Endodermal cell (in vitro differentiated cells): ENCODE measurements at regions not wholly inside any gene's neighbourhood (a gene's known extent, or its start where the extent isn't known, plus 50 kb on each side); places are given as distances from the start of the nearest gene placed in this dataset.

Experiments
- DNase-seq: peaks from one replicate; pipeline ENCODE4 v3.0.0-alpha.2; 2017
- H3K27ac ChIP-seq: 2 replicates; pipeline ENCODE4 v1.5.1; 2013; ENCODE audit warnings: mild to moderate bottlenecking, low read depth, low read length, moderate library complexity
- H3K27me3 ChIP-seq: 2 replicates; pipeline ENCODE4 v1.6.1; 2013; ENCODE audit warnings: mild to moderate bottlenecking, low read length, moderate library complexity; ENCODE audit not compliant: insufficient read depth, control insufficient read depth, poor library complexity, severe bottlenecking
- H3K36me3 ChIP-seq: 2 replicates; pipeline ENCODE4 v1.7.0; 2013; ENCODE audit warnings: mild to moderate bottlenecking, low read length, moderate library complexity; ENCODE audit not compliant: control insufficient read depth, insufficient read depth
- H3K4me1 ChIP-seq: one replicate; pipeline ENCODE4 v1.7.0; 2013; ENCODE audit warnings: low read length; ENCODE audit not compliant: control insufficient read depth, insufficient read depth
- H3K4me3 ChIP-seq: 2 replicates; pipeline ENCODE4 v1.5.1; 2013; ENCODE audit warnings: mild to moderate bottlenecking, low read length, moderate library complexity
- H3K9ac ChIP-seq: 2 replicates; pipeline ENCODE4 v1.6.1; 2013; ENCODE audit warnings: mild to moderate bottlenecking, low read length, moderate library complexity; ENCODE audit not compliant: poor library complexity, severe bottlenecking; ENCODE audit errors: extremely low read depth
- H3K9me3 ChIP-seq: 2 replicates; pipeline ENCODE4 v1.6.1; 2013; ENCODE audit warnings: mild to moderate bottlenecking, low read length, moderate library complexity; ENCODE audit not compliant: control insufficient read depth
- H3K27ac Mint-ChIP-seq: 2 replicates; pipeline ENCODE4 v1.8.0; 2020; ENCODE audit warnings: mixed read lengths
- H3K27me3 Mint-ChIP-seq: 2 replicates; pipeline ENCODE4 v1.8.0; 2021; ENCODE audit warnings: mild to moderate bottlenecking, mixed read lengths; ENCODE audit not compliant: insufficient read depth
- H3K36me3 Mint-ChIP-seq: 2 replicates; pipeline ENCODE4 v1.8.0; 2020; ENCODE audit warnings: low read depth, mixed read lengths
- H3K4me1 Mint-ChIP-seq: 2 replicates; pipeline ENCODE4 v1.8.0; 2020; ENCODE audit warnings: mixed read lengths
- H3K4me3 Mint-ChIP-seq: 2 replicates; pipeline ENCODE4 v1.8.0; 2020; ENCODE audit warnings: mild to moderate bottlenecking, moderate library complexity, mixed read lengths
- H3K9me3 Mint-ChIP-seq: 2 replicates; pipeline ENCODE4 v1.8.0; 2020; ENCODE audit warnings: mild to moderate bottlenecking, mixed read lengths
- CTCF ChIP-seq: fragments of 200-600 bp; sonication (generic); conservative IDR thresholded peaks from 2 replicates; pipeline ENCODE4 v1.5.0; 2021; ENCODE audit warnings: antibody characterized with exemption, mild to moderate bottlenecking
- WGBS, 2 experiments: methylation state at CpG; one replicate each; pipeline versions ENCODE4 v1.1.5 to v1.1.7; 2013; ENCODE audit warnings: missing lambda C conversion rate in 2 of 2, mixed read lengths in 1 of 2; ENCODE audit not compliant: insufficient coverage in 1 of 2, insufficient read length in 1 of 2; 5-methylcytosine and 5-hydroxymethylcytosine counted together

GRCh38 chr22:22704156-22704946 is 59.9 kb downstream of the GGTLC2 start:
- Histone ChIP-seq H3K4me3 (no peak overlapping the region), H3K27ac (no peak overlapping the region), H3K4me1 (no peaks in the 10 kb centered on the region), H3K9ac (no peak overlapping the region), H3K27me3 (peaks cover 38% of the 10 kb centered on the region), H3K9me3 (no peaks in the 10 kb centered on the region), H3K36me3 (no peaks in the 10 kb centered on the region)
- Mint-ChIP-seq H3K27me3 (peaks cover 85% of the 10 kb centered on the region), H3K4me3 (no peak overlapping the region), H3K27ac (no peak overlapping the region), H3K9me3 (no peaks in the 10 kb centered on the region), H3K36me3 (no peaks in the 10 kb centered on the region), H3K4me1 (no peaks in the 10 kb centered on the region)
- no peak for TF ChIP-seq CTCF
- 86 to 87% methylated on average over 8 to 9 of the region's 9 CpGs for WGBS, 2 experiments
- DNase-seq, result peak; percentile 38

- WGBS, 2 experiments, result 75 to 94% methylated on average over 3 to 5 of the region's 5 CpGs
- H3K36me3 Mint-ChIP-seq, result no peaks in the 10 kb centered on the region
Measured at GRCh38 chr22:22705328-22706100, 61.1 kb downstream of the GGTLC2 start.

More at GRCh38 chr22:22705328-22706100, 61.1 kb downstream of the GGTLC2 start:
- no peaks in the 10 kb centered on the region for H3K9me3 Mint-ChIP-seq
- Histone ChIP-seq H3K27ac (no peak overlapping the region), H3K4me3 (no peak overlapping the region), H3K36me3 (no peaks in the 10 kb centered on the region), H3K27me3 (peaks cover 36% of the 10 kb centered on the region), H3K9ac (no peak overlapping the region), H3K4me1 (no peaks in the 10 kb centered on the region), H3K9me3 (no peaks in the 10 kb centered on the region)
- no peak for TF ChIP-seq CTCF
- no peak for DNase-seq
- H3K4me1 Mint-ChIP-seq, result no peaks in the 10 kb centered on the region
- H3K27ac Mint-ChIP-seq, result no peak overlapping the region
- peaks cover 82% of the 10 kb centered on the region for H3K27me3 Mint-ChIP-seq
- H3K4me3 Mint-ChIP-seq, result no peak overlapping the region
